ENCODE measurements at regions not wholly inside any gene's neighbourhood (a gene's known extent, or its start where the extent isn't known, plus 50 kb on each side); places are given as distances from the start of the nearest gene placed in this dataset.

DNA sequence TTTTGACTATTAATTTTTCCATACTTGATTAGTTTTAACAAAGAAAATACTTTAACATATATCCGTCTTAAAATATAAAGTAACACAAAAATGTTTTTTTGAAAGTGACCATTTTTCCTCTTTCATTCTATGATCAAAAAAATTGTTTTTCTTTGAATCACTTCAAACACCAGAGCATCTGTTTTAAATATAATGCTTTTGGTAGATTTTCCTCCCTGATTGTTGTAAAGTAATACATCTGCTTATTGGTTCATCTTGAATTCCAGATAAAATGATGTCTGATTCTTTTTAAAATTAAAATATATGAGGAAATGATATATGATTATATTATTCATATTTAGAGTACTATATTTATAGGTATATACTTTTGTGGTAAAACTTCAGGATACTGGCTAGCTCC is 76.2 kb upstream of the LPAR1 start:
- no peak overlapping the region for H3K4me3 ChIP-seq (ENCODE audit: low read depth, low read length)
- in situ Hi-C loops (cut with HindIII; ENCODE audit: low sequenced_read_pairs) = loop anchor here (5.0 kb wide), 1 partner anchor 48 kb away; no protein-coding TSS in a partner anchor
- no peak for DNase-seq (ENCODE audit: low read depth)
- TF ChIP-seq, protein P1, sequence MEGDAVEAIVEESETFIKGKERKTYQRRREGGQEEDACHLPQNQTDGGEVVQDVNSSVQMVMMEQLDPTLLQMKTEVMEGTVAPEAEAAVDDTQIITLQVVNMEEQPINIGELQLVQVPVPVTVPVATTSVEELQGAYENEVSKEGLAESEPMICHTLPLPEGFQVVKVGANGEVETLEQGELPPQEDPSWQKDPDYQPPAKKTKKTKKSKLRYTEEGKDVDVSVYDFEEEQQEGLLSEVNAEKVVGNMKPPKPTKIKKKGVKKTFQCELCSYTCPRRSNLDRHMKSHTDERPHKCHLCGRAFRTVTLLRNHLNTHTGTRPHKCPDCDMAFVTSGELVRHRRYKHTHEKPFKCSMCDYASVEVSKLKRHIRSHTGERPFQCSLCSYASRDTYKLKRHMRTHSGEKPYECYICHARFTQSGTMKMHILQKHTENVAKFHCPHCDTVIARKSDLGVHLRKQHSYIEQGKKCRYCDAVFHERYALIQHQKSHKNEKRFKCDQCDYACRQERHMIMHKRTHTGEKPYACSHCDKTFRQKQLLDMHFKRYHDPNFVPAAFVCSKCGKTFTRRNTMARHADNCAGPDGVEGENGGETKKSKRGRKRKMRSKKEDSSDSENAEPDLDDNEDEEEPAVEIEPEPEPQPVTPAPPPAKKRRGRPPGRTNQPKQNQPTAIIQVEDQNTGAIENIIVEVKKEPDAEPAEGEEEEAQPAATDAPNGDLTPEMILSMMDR (IDR thresholded peaks at IDR 0.05; ENCODE audit: low read depth, low read length, missing control alignments) = no peak

DNA sequence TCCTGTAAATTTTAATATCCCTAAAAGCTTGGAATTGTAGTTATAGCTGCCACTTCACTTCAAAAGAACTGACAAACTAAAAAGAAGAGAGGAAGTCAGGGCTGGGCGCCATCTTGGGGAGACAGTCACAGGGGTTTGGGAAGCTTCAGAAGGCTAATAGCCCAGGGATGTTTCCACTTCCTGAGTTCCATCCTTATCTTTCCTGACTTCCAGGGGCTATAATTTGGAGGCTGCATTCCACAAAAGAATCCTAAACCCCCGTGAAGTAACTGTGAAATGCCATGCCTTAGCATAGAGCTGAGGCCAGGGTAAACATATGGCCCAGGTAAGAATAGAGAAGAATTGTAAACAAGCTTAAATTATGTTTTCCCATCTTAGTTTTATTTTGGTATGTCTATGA is 75.4 kb upstream of the LPAR1 start:
- no peak for DNase-seq (ENCODE audit: low read depth)
- H3K4me3 ChIP-seq (ENCODE audit: low read depth, low read length) = no peak overlapping the region
- TF ChIP-seq, protein P1 (IDR thresholded peaks at IDR 0.05; ENCODE audit: low read depth, low read length, missing control alignments) = no peak
- in situ Hi-C loops (cut with HindIII; ENCODE audit: low sequenced_read_pairs) = loop anchor here (5.0 kb wide), 1 partner anchor 49 kb away; no protein-coding TSS in a partner anchor

DNA sequence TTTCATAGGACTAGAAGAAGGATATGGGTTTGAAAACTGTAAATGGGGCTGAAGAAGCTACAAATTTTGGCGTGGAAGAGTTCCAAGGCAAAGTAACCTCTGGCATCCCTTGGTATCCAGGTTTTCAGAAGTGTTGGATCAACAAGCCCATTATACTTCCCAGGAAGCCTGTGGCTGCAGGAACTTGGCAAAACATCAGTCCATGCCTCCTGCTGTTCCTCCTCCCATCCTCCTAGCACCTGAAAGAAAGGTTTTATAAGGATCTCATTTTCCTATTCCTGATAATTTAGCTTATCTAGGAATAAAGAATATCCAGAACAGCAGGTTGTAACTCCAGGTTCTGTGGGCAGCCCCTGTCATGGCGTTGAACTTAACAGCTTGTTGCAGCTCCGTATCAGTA is 72.5 kb upstream of the LPAR1 start:
- in situ Hi-C loops (cut with HindIII; ENCODE audit: low sequenced_read_pairs) = loop anchor here (5.0 kb wide), 1 partner anchor 51 kb away; no protein-coding TSS in a partner anchor
- TF ChIP-seq, protein P1 (IDR thresholded peaks at IDR 0.05; ENCODE audit: low read depth, low read length, missing control alignments) = no peak
- no peak overlapping the region for H3K4me3 ChIP-seq (ENCODE audit: low read depth, low read length)
- no peak for DNase-seq (ENCODE audit: low read depth)

DNA sequence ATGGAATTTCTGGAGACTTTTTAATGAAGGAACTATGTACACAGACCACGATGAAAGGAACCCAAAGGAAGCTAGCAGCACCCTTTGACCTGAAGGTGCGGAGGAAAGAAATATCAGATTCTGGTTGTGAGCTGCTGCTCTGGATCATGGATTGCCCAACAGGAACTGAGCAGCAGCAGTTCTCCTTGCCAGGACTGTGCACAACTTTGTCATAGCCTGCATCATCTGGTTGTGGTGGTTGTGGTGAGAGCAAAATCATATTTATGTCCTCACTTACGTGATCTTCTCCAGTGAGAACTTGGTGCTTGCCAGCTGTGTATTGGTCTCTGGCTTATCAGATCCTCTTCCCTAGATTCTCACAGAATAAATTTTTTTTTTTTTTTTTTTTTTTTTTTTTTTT is 70.7 kb upstream of the LPAR1 start:
- TF ChIP-seq, protein P1 (IDR thresholded peaks at IDR 0.05; ENCODE audit: low read depth, low read length, missing control alignments) = no peak
- in situ Hi-C loops (cut with HindIII; ENCODE audit: low sequenced_read_pairs) = no loop called here
- no peak for DNase-seq (ENCODE audit: low read depth)
- H3K4me3 ChIP-seq (ENCODE audit: low read depth, low read length) = no peak overlapping the region

DNA sequence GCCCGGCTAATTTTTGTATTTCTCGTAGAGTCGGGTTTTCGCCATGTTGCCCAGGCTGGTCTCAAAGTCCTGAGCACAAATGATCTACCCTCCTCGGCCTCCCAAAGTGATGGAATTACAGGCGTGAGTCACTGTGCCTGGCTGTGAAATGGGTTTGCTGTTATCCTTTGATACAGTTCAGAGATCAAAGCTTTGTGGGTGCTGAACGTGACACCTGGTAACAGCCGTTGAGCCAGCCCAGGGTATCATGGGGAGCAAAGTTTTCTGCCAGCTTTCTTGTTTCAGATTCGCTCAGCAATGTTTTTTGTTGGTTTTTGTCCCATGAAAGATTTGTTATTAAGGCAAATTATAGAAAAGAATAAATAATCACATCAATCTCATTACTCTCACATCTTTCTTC is 68.9 kb upstream of the LPAR1 start:
- no peak overlapping the region for H3K4me3 ChIP-seq (ENCODE audit: low read depth, low read length)
- TF ChIP-seq, protein P1 (IDR thresholded peaks at IDR 0.05; ENCODE audit: low read depth, low read length, missing control alignments) = no peak
- no peak for DNase-seq (ENCODE audit: low read depth)
- in situ Hi-C loops (cut with HindIII; ENCODE audit: low sequenced_read_pairs) = no loop called here

DNA sequence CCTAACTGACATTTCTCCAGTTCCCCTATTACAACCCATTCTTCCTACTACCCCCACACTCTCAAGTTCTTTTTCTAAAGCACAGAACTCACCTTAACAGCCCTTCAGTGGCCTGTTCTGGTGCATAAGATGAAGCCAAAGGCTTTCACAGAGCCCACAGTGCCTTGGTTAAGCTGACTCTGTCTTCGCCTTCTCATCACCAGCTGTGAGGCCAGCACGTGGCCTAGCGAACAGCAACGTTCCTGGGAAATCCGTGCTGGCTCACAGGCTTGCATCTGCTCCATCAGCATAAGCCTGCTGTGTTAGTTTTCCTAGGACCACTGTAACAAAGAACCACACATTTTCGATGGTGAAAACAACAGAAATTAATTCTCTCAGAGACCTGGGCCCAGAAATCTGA is 67.9 kb upstream of the LPAR1 start:
- DNase-seq (ENCODE audit: low read depth) = no peak

More for the DNA sequence above, 67.9 kb upstream of the LPAR1 start:
- H3K4me3 ChIP-seq (ENCODE audit: low read depth, low read length) = no peak overlapping the region
- in situ Hi-C loops (cut with HindIII; ENCODE audit: low sequenced_read_pairs) = no loop called here
- TF ChIP-seq, protein P1 (IDR thresholded peaks at IDR 0.05; ENCODE audit: low read depth, low read length, missing control alignments) = no peak

Measured in astrocyte of the cerebellum (primary cell).